HT-29 (cell line): ENCODE measurements at regions not wholly inside any gene's neighbourhood (a gene's known extent, or its start where the extent isn't known, plus 50 kb on each side); places are given as distances from the start of the nearest gene placed in this dataset.
"Not testable (repeated sequence)": the region's sequence is repeated elsewhere in the genome, so short reads cannot be mapped to it uniquely, and the experiment has no call there.

Source experiments
- DNase-seq: peaks from one replicate; pipeline ENCODE4 v3.0.0-alpha.2; 2015; ENCODE audit warnings: low spot score

DNA sequence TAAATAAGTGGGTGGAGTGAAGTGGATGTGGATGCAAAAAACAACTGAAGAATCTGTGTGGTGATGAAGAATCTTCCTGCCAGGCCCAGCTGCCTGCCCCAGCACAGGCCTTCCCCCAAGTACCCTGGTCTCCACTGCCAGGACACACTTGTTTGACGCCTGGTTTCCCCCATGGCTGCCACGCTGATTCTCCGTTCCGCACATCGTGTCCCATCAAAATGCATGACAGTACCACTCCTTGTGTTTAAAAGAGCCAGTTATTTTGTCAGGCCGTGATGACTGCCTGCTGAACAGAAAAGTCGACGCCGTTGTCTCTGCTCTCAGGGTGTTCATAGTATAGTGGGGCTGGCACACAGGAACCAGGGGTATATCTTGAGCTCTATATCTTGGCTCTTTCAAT, 50.3 kb upstream of the KYNU start:
- DNase-seq = no peak

DNA sequence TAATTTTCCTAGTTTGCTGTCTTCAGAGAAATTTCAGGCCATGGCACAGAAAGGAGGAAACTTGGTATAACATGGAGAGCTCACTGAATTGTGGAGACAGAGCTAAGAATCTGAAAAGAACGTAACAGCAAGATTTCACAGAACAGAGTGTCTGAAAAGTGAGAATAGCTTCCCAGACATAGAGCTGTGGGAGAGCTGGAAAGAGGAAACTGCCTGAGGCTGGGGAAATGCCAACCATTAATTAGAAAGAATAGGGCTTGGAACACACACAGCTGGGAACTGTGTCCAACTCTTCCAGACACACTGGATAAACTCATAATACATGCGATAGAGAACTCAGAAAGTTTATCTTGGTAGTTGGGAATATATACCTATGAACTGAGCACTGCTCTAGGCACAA, 51.6 kb upstream of the KYNU start:
- DNase-seq = no peak

DNA sequence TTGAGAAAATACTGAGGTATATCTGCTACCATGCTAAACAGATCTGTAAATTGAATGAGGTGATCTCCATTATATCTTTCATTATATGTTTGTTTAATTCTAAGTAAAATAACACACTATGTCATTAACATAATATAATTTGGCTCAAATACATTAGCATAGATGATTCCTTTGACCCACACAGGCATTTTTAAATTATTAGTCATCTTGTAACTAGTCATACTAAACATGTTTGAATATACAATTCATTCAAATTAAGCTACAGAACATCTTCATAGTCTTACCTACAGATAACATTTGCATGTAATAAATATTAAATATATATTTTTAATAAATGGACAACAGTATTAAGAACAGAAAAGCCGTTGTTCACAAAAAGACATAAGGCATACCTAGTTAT, 52.7 kb upstream of the KYNU start:
- no peak for DNase-seq

DNA sequence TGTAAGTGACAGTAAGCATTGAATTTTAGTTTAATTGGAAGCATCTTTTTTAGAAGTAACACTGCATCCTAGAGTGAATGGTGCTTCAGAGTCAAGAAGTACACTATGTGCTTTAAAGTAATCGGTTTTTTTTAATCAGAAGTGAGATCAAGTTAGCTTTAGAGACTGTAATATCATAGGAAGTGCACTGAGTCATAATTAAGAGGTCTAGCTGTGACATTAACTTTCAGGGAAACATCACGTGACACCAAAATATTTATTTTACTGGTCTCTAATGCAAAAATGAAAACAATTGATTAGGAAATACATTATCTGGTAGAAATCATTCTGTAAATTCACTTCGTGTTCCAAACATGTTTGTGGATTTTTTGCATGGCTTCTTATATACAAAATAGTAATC, 55.3 kb upstream of the KYNU start:
- DNase-seq = no peak

DNA sequence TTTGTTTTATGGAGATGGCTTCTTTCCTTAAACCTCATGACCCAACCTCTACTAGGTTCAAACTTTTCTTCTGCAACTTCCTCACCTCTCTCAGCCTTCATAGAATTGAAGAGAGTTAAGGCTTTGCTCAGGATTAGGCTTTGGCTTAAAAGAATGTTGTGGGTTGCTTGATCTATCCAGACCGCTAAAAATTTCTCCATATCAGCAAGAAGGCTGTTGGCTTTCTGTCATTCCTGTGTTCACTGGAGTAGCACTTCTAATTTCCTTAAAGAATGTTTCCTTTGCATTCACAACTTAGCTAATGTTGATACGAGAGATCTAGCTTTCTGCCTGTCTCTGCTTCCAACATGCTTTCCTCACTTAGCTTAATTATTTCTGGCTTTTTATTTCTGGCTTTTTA, 58.1 kb upstream of the KYNU start:
- DNase-seq = no peak

DNA sequence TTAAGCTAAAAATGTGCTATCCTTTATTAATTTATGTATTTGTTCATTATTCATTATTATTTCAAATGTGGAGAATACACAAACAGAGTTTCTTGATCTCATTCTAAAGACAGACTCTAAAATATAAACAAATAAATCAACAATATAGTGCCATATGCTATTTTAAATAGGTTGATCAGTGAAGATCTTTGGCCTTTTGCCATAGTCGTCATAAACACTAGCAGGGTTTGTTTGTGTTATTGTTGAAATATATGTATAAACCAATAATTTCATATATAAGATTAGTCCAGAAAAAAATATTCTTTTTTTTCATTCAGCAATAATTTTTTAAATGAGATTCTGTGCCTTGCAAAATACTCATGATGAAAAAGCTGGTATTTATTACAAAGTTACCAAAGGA, 62.1 kb upstream of the KYNU start:
- DNase-seq = no peak

DNA sequence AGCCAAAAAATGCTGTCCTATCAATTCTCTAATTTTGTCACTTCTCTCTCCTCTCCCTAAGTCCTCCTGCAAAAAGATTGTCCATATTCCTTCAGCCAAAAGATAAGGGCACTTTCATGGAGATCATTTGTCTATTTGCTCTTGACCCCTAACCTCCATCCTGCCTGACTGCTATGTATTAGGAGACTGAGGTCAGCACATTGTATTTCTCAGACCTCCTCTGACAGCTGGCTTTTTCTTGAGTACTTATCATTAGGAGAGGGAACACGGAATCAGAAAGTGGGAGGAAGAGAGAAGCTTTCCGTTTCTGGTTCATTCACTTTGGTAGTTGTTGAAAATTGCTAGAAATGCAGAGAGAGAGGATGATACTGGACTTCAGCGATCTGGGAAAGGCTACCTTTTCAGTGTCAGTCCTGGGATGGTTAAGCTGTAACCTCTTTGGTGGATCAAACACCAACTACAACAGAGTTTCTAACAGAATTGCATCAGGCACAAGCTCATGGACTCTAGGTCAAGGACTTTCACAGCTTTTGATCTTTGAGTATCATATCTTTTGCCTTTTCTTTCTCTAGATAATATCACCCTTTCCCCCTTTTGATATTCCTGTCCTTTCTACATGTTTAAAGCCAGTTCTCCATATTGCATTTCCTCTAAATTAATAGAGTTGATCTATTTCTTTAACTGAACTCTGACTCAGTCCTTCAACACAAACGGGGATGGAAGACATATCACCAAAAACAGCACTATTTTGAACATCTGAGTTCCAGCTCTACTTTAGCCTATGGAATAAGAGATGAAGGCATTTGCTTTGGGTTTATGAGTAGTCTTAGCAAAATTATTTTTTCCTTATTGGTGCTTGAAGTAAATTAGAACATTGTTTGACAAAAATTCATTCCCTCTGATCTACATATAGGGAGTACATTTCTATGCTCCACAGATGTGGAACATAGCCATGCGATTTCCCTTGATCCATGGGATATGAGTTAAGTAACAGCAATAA, 63.3 kb upstream of the KYNU start:
- no peak for DNase-seq

DNA sequence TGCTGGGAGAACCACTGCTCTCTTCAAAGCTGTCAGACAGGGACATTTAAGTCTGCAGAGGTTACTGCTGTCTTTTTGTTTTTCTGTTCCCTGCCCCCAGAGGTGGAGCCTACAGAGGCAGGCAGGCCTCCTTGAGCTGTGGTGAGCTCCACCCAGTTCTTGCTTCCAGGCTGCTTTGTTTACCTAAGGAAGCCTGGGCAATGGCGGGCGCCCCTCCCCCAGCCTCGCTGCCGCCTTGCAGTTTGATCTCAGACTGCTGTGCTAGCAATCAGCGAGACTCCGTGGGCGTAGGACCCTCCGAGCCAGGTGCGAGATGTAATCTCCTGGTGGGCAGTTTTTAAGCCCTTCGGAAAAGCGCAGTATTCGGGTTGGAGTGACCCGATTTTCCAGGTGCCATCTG, 65.8 kb upstream of the KYNU start:
- DNase-seq = not testable (repeated sequence)

DNA sequence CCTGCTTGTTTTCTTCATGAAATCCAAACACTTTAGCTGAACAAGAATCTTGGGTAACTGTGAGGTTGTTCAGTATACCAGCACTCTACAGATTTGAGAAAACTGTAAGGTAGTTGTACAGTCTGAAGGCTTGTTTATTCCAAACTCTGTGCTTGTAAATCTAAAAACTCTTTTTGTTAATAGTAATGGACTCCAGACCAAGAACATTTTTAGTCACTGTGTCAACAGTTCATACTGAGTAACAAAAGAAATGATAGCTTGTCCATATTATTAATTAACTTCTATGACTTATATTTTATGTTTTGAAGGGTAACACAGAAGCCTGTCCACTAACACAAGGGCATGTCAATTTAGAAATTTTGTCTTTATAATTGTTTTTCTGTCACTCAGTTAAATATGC, 72.2 kb upstream of the KYNU start:
- DNase-seq = no peak

DNA sequence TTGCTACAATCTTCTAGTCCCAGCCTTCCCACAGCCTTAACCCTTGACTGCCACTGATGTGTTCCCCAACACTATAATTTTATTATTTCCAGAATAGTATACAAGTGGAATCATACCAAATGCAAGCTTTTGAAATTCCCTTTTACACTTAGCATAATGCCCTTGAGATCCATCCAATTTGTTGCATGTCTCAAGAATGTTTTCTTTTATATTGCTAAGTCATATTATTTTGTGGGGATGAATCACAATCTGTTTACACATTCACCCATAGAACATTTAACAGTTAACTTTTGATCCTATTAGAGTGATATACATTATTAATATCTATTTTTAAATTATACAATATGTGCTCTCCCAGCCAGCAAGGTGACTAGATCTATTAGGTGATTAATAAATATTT, 74.3 kb upstream of the KYNU start:
- no peak for DNase-seq

DNA sequence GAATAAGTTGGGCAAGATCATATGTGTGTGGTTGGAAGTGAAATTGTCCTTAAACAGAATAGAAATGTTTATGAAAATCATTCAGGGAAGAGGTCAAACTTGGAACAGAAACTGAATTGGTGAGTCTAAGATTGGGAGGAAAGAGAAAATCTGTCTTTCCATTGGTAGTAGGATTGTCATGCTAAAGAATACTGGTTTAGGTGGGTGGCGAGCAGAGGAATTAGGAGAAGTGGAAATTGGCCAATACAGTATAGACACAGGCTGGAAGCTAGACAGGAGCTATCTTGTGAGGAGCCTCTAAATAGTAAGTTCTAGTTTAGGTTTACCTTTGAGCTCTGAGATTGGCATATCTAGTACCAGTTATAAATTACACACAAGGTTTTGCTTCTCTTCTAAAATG, 80.9 kb upstream of the KYNU start:
- DNase-seq = no peak

DNA sequence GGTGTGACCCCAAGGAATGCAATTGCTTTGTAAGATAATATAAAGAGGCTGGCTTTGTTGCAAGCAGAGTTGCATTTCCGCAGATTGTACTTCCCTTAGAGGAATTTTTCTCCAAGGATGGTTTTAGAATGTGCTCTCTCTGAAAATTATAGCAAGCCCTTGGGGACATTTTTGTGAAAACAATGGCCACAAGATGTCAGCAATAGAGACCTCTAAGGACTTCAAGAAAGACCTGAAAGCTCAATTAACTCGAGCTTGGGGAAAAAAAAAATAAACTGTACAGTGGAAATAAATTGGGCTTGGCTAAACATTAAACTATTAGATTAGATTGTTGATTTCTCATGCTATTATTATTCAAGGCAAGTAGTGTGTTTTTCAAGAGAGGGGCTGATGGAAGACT, 81.3 kb upstream of the KYNU start:
- peak; percentile 23 for DNase-seq

DNA sequence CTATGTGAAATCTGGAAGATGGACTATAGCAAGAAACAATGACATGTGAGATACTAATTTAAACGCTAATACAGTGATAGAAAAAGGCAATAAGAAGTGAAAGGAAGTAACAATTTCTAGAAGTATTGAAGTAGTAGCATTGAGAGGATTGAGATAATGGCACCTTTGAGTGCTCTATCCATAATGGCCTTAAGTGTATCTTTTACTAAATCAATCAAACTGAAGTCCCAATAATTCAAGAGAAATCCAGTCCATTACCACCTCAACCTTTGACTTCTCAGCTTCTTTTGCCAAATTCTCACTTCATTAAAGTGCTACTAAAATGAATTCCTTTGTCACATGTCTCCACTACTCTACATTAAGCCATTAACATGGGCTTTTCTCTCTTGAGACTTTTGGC, 82.6 kb upstream of the KYNU start:
- no peak for DNase-seq

DNA sequence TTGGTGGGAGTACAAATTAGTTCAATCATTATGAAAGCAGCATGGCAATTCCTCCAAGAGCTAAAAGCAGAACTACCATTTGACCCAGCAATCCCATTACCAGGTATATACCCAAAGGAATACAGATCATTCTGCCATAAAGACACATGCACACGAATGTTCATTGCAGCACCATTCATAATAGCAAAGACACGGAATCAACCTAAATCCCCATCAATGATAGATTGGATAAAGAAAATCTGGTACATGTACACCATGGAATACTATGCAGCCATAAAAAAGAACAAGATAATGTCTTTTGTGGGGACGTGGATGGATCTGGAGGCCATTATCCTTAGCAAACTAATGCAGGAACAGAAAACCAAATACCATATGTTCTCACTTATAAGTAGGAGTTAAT, 85.1 kb upstream of the KYNU start:
- not testable (repeated sequence) for DNase-seq

DNA sequence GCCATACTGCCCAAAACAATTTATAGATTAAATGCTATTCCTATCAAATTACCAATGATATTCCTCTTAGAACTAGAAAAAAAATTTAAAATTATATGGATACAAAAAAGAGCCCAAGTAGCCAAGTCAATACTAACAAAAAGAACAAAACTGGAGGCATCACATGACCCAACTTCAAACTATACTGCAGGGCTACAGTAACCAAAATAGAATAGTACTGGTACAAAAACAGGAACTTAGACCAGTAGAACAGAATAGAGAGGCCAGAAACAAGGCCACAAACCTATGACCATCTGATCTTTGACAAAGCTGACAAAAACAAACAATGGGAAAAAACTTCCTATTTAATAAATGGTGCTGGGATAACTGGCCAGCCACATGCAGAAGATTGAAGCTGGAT, 86.1 kb upstream of the KYNU start:
- no peak for DNase-seq

DNA sequence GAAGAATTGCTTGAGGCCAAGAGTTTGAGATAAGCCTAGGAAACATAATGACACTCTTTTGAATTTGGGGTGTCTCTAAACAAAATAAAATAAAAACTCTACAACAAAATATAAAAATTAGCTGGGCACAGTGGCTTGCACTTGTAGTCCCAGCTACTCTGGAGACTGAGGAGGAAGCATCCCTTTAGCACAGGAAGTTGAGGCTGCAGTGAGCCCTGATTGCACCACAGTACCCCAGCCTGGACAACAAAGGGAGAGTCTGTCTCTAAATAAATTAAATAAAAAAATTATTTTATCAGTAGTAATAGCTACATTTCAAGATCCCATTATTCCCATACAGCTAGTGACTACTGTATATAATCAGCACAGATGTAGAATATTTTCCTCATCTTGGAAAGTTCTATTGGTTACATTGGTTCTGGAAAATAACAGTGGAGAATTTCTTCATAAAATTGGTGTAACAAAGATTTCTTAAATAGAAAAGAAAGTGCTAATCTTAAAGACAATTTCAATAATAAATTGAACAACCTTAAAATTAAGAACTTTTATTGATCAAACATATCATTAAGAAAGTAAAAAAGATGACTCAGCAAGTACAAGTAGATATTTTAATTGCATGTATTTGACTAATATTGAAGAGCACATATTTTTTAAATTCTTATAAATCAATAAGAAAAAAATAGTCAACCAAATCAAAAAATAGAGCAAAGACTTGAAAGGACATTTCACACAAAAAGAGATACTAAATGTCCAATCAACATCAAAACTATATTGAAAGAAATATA, 90.4 kb upstream of the KYNU start:
- DNase-seq = no peak

DNA sequence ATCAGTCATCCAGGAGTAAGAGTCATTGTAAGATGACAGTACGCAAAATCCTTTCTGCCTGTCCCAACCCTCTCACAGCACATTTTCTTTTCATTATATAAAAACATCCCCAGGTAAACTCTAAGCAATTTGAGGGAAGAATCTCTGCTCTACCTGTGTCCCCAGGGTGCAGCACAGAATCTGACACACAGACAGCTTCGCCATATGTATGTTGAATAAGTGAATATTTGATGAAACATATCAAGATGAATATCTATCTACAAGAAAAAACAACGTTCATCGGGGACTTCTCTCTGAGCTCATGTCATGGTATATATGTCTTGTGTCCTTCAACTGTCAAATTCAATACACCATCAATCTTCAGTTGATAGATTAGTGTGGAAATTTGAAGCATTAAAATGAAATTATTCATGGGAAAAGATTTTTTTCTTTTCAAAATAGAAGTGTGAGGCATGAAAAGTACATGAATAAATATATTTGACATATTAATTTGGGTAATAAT, 94.5 kb upstream of the KYNU start:
- DNase-seq = no peak

DNA sequence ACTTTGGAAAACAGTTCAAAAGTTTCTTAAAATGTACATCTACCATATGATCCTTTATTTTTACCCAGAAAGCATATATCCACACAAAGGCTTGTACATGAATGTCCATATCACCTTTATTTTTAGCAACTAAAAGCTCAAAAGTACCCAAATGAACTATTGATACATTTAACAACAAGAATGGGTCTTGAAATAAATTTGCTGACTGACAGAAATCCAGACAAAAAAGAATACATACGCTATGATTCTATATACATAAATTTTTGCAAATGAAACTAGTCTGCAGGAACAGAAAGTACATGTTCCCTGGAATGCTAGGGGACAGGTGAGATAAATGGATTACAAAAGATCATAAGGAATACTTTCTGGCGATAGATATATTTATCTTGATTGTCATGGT, 96.3 kb upstream of the KYNU start:
- no peak for DNase-seq

DNA sequence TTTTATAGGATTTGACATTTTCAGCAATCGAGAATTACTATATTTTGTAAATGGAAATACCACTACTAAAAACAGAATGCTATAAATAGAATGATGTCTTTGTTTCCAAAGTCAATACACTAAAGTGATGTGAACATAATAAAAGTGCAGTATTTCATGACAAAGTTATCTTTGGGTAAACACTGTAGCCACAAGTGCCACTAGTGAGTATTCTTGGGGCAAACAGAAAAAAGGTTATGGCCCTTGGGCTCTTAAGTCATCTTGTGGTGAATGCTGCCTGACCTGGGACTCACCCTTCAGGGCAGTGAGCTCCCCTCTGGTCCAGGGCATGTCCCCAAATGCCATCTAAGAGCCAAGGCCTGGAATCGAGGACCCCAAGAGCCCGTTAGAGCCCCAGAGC, 99.2 kb upstream of the KYNU start:
- no peak for DNase-seq

DNA sequence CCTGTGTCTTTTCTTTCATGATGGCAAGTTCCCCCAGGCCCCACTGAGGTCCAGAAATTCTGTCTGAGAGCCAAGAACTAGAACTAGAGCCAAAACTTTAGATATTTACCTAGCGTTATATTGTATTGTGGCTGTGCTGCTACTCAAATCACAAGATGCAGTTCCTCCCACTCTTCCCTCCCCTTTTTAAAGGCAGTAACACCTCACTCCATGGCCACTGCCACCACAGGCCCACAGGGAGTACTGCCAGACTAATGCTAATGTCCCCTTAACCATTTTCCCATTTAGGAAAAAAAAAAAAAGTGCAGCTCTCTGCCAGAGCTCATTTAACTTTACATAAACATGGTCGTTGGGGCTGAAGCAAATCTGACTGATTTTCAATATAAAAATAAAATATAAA, 99.7 kb upstream of the KYNU start:
- DNase-seq = no peak

DNA sequence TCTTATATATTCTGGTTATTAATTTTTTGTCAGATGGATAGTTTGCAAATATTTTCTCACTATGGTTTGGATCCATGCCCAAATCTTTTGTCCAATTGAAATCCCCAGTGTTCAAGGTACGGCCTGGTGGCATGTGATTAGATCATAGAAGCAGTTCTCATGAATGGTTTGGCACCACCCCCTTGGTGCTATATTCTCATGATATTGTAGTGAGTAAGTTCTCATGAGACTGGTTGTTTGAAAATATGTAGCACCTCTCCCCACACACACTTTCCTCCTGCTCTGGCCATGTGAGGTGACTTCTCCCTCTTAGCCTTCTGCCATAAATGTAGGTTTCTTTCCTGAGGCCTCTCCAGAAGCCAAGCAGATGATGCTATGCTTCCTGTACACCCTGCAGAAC, 107.7 kb upstream of the KYNU start:
- no peak for DNase-seq

DNA sequence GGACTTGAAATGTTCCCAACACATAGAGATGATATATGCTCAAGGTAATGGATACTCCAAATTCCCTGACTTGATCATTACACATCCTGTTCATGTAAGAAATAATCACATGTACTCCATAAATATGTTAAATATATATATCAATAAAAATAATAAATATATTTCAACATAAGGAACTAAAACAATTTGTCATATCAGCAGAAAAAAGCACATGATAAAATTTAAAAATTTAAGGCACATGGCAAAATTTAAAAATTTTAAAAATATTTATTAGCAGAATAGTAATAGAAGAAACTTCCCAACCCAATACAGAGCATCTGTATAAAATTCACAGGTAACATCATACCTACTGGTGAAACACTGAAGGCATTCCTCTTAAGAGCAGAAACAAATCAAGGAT, 109.6 kb upstream of the KYNU start:
- no peak for DNase-seq

DNA sequence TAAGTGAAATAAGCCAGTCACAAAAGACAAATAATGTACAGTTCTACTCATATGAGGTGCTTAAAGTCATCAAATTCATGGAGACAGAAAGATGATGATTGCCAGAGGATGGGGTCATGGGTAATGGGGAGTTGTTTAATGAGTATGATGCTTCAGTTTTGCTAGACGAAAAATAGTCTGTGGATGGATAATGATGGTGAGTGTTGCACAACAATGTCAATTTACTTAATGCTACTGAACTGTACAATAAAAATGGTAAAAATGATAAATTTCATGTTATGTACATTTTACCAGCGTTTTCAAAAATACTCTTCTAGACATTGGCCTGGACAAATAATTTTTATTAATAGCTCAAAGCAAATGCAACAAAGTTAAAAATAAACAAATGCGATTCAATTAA, 118.5 kb upstream of the KYNU start:
- DNase-seq = no peak
